Karpas-422 (cell line): ENCODE measurements at regions not wholly inside any gene's neighbourhood (a gene's known extent, or its start where the extent isn't known, plus 50 kb on each side); places are given as distances from the start of the nearest gene placed in this dataset.

Source experiments
- DNase-seq: peaks from one replicate; pipeline ENCODE4 v3.0.0-alpha.2; 2015
- H2AFZ ChIP-seq: fragments of 200-600 bp; sonication (generic); 2 replicates; pipeline ENCODE4 v1.6.1; 2014; ENCODE audit warnings: antibody characterized with exemption, low read length, mixed read lengths
- H3K27ac ChIP-seq: fragments of 200-600 bp; sonication (generic); 2 replicates; pipeline ENCODE4 v1.5.1; 2014; ENCODE audit warnings: mild to moderate bottlenecking, low read length, moderate library complexity
- H3K27me3 ChIP-seq: fragments of 200-600 bp; sonication (generic); 2 replicates; pipeline ENCODE4 v1.6.1; 2014; ENCODE audit warnings: low read length, mixed read lengths
- H3K36me3 ChIP-seq: fragments of 200-600 bp; sonication (generic); 2 replicates; pipeline ENCODE4 v1.6.1; 2014; ENCODE audit warnings: low read length, mixed read lengths; ENCODE audit not compliant: insufficient read depth
- H3K4me1 ChIP-seq: fragments of 200-600 bp; sonication (generic); 2 replicates; pipeline ENCODE4 v1.6.1; 2014; ENCODE audit warnings: mild to moderate bottlenecking, low read length, mixed read lengths
- H3K4me2 ChIP-seq: fragments of 200-600 bp; sonication (generic); 2 replicates; pipeline ENCODE4 v1.6.1; 2014; ENCODE audit warnings: low read length, low read depth, mild to moderate bottlenecking; ENCODE audit not compliant: poor library complexity, severe bottlenecking
- H3K4me3 ChIP-seq: fragments of 200-600 bp; sonication (generic); 2 replicates; pipeline ENCODE4 v1.5.1; 2014; ENCODE audit warnings: mild to moderate bottlenecking, antibody characterized with exemption, low read length, mixed read lengths
- H3K79me2 ChIP-seq: fragments of 200-600 bp; sonication (generic); 2 replicates; pipeline ENCODE4 v1.6.1; 2014; ENCODE audit warnings: mild to moderate bottlenecking, low read length, mixed read lengths
- H3K9ac ChIP-seq: fragments of 200-600 bp; sonication (generic); 2 replicates; pipeline ENCODE4 v1.6.0; 2014; ENCODE audit warnings: low read length
- H3K9me2 ChIP-seq: fragments of 200-600 bp; sonication (generic), shearing (Covaris generic); replicated peaks from 2 replicates; pipeline ENCODE4 v1.6.0; 2014; ENCODE audit warnings: mild to moderate bottlenecking, low read length, moderate library complexity; ENCODE audit not compliant: insufficient read depth
- H3K9me3 ChIP-seq: fragments of 300-700, 200-600 bp; sonication (generic); 2 replicates; pipeline ENCODE4 v1.6.1; 2014; ENCODE audit warnings: low read length, mixed read lengths
- H4K20me1 ChIP-seq: fragments of 200-600 bp; sonication (generic); 2 replicates; pipeline ENCODE4 v1.6.1; 2014; ENCODE audit warnings: mild to moderate bottlenecking, antibody characterized with exemption, low read length, low read depth; ENCODE audit not compliant: insufficient read depth

GRCh38 chr1:221306239-221306638 lies 427.0 kb downstream of the HLX start:
- no peak for DNase-seq
- Histone ChIP-seq H4K20me1 (no peaks in the 10 kb centered on the region), H3K4me1 (no peaks in the 10 kb centered on the region), H2AFZ (no peak overlapping the region), H3K4me3 (no peak overlapping the region), H3K9me3 (no peaks in the 10 kb centered on the region), H3K36me3 (no peaks in the 10 kb centered on the region), H3K9ac (no peak overlapping the region), H3K79me2 (no peaks in the 10 kb centered on the region), H3K27me3 (no peaks in the 10 kb centered on the region), H3K27ac (no peak overlapping the region), H3K9me2 (no peaks in the 10 kb centered on the region), H3K4me2 (no peak overlapping the region)

DNA sequence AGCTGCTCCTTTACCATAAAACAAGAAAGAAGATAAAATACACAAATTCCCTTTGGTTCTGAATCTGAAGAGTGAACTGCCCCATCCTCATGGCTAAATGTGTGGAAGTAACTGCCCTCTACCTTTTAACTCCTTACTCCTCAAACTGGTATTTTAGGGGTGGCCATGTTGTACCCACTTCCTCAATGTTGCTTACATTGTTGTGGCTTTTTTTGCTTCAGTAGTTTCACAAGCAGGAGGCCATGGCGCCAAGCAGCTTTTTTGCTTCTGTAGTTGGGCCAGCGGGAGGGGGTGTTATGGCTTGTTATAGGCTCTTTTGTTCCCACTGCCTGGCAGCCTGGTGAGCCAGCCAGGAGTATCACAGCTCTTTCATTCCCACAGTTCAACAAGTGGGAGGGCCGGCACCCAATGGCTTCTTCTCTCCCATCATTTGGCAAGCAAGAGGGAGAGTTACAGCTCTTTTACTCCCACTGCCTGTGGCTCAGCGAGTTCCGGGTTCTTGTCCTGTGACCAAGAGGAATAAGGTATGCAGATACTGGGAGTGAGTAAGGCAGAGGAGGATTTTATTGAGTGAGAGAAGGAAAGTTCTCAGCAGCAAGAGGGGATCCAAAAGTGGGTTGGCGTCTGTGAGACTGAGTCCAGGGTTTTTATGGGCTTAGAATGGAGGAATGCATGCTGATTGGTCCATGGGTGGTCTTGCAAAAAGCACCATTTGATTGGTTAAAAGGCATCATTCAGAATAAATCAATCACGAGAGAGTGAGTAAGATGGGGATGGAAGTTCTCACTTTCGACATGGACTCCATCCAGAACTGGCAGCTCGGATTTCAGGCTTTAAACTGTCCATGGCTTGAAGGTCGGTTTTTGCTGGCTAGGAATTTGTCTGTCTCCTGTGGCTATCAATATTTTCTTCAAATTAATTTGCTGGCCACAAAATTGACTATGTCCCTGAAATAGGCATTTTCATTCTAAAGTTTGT lies 429.6 kb downstream of the HLX start:
- Histone ChIP-seq H4K20me1 (no peaks in the 10 kb centered on the region), H3K4me1 (no peaks in the 10 kb centered on the region), H3K27me3 (no peaks in the 10 kb centered on the region), H3K4me3 (no peak overlapping the region), H3K9ac (no peak overlapping the region), H2AFZ (no peak overlapping the region), H3K27ac (no peak overlapping the region), H3K79me2 (no peaks in the 10 kb centered on the region), H3K36me3 (no peaks in the 10 kb centered on the region), H3K4me2 (no peak overlapping the region), H3K9me3 (no peaks in the 10 kb centered on the region), H3K9me2 (no peaks in the 10 kb centered on the region)
- no peak for DNase-seq

DNA sequence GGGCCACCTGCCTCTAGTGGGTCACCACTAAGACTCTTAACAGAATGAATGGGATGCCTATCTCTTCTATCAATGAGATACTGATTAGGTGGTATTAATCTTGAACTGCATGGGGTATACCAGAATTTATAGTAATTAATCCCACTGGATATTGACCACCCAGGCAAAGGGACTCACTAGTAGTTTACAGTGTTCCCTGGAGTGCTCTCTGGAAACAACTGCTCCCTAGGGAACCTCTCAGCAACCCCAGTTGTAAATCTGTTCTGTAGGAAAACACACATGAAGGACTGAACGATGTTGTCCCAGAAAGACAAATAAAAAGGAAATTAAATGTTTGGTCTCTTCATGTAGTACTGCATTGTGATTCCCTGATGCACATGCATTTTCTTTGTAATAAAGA lies 430.5 kb downstream of the HLX start:
- DNase-seq: no peak
- Histone ChIP-seq H3K27ac (no peak overlapping the region), H3K9me3 (no peaks in the 10 kb centered on the region), H4K20me1 (no peaks in the 10 kb centered on the region), H3K36me3 (no peaks in the 10 kb centered on the region), H3K9me2 (no peaks in the 10 kb centered on the region), H3K79me2 (no peaks in the 10 kb centered on the region), H3K4me1 (no peaks in the 10 kb centered on the region), H3K27me3 (no peaks in the 10 kb centered on the region), H3K9ac (no peak overlapping the region), H3K4me3 (no peak overlapping the region), H2AFZ (no peak overlapping the region), H3K4me2 (no peak overlapping the region)

- no peak overlapping the region for H3K4me3 ChIP-seq
- no peaks in the 10 kb centered on the region for H3K9me3 ChIP-seq
- H3K4me2 ChIP-seq: no peak overlapping the region
- no peak overlapping the region for H3K27ac ChIP-seq
- no peak overlapping the region for H3K9ac ChIP-seq
- no peak overlapping the region for H2AFZ ChIP-seq
- no peaks in the 10 kb centered on the region for H3K27me3 ChIP-seq
- no peaks in the 10 kb centered on the region for H3K79me2 ChIP-seq
- H3K4me1 ChIP-seq: no peaks in the 10 kb centered on the region
- DNase-seq: no peak
- no peaks in the 10 kb centered on the region for H3K36me3 ChIP-seq
- no peaks in the 10 kb centered on the region for H3K9me2 ChIP-seq
- no peaks in the 10 kb centered on the region for H4K20me1 ChIP-seq
Measured at GRCh38 chr1:221310180-221310579, 430.9 kb downstream of the HLX start.

- DNase-seq: no peak
- Histone ChIP-seq H3K79me2 (no peaks in the 10 kb centered on the region), H3K9me3 (no peaks in the 10 kb centered on the region), H3K27me3 (no peaks in the 10 kb centered on the region), H3K27ac (no peak overlapping the region), H3K4me3 (no peak overlapping the region), H3K9me2 (no peaks in the 10 kb centered on the region), H3K4me1 (no peaks in the 10 kb centered on the region), H3K4me2 (no peak overlapping the region), H3K36me3 (no peaks in the 10 kb centered on the region), H2AFZ (no peak overlapping the region), H4K20me1 (no peaks in the 10 kb centered on the region), H3K9ac (no peak overlapping the region)
Measured at GRCh38 chr1:221315330-221315729, 426.6 kb downstream of the DUSP10 start.

- H4K20me1 ChIP-seq: no peaks in the 10 kb centered on the region
- no peak overlapping the region for H3K9ac ChIP-seq
- no peaks in the 10 kb centered on the region for H3K36me3 ChIP-seq
- H3K4me2 ChIP-seq: no peak overlapping the region
- no peak for DNase-seq
- H2AFZ ChIP-seq: no peak overlapping the region
- no peak overlapping the region for H3K4me3 ChIP-seq
- H3K9me2 ChIP-seq: no peaks in the 10 kb centered on the region
- no peaks in the 10 kb centered on the region for H3K9me3 ChIP-seq
- H3K79me2 ChIP-seq: no peaks in the 10 kb centered on the region
- no peaks in the 10 kb centered on the region for H3K27me3 ChIP-seq
- no peaks in the 10 kb centered on the region for H3K4me1 ChIP-seq
- H3K27ac ChIP-seq: no peak overlapping the region
Measured at GRCh38 chr1:221316491-221317056, 425.3 kb downstream of the DUSP10 start.

DNA sequence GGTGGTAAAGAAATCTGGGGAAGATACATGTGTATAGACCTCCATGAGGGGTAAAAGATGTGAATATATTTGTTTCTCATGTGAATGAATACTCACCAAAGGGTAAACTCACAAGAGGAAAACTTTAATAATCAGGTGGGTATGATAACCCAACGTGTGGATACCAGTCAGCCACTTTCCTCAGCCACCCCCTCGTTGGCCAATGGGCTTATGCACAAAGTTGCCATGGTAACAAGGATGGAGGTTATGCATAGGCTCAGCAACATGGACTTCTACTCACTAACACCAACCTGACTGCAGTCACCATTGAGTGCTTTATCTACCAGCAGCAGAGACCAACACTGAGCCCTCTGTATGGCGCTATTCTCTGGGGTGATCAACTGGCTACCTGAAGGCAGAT lies 424.4 kb downstream of the DUSP10 start:
- no peaks in the 10 kb centered on the region for H3K9me2 ChIP-seq
- H3K36me3 ChIP-seq: no peaks in the 10 kb centered on the region
- H3K27ac ChIP-seq: no peak overlapping the region
- H3K4me3 ChIP-seq: no peak overlapping the region
- H2AFZ ChIP-seq: no peak overlapping the region
- no peak for DNase-seq
- H3K4me2 ChIP-seq: no peak overlapping the region
- no peak overlapping the region for H3K9ac ChIP-seq
- no peaks in the 10 kb centered on the region for H4K20me1 ChIP-seq
- H3K9me3 ChIP-seq: no peaks in the 10 kb centered on the region
- no peaks in the 10 kb centered on the region for H3K4me1 ChIP-seq
- no peaks in the 10 kb centered on the region for H3K79me2 ChIP-seq
- no peaks in the 10 kb centered on the region for H3K27me3 ChIP-seq

DNA sequence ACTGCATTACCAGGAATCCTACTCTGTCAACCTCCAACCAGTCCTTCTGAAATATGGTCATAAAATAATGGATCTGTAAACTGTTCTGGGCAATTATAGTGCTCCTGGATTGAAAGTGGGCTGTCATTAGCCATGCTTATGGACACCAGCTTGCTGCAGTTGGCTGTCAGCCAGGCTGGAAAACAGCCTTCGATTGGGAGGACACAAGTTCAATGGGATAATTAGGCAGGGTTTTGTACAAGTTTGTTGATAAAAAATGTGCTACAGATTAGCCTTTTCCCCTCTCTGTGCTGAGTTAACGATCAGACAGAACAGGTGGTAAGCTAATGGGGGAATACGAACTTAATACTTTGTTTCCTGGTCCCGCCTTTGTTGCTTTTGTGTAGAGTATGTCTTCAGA lies 413.9 kb downstream of the DUSP10 start:
- no peaks in the 10 kb centered on the region for H3K36me3 ChIP-seq
- no peaks in the 10 kb centered on the region for H3K9me3 ChIP-seq
- DNase-seq: no peak
- no peak overlapping the region for H3K27ac ChIP-seq
- no peak overlapping the region for H3K9ac ChIP-seq
- H4K20me1 ChIP-seq: no peaks in the 10 kb centered on the region
- H3K4me2 ChIP-seq: no peak overlapping the region
- H3K79me2 ChIP-seq: no peaks in the 10 kb centered on the region
- H2AFZ ChIP-seq: no peak overlapping the region
- H3K4me1 ChIP-seq: no peaks in the 10 kb centered on the region
- no peak overlapping the region for H3K4me3 ChIP-seq
- H3K27me3 ChIP-seq: no peaks in the 10 kb centered on the region
- H3K9me2 ChIP-seq: no peaks in the 10 kb centered on the region
